WTC11 (cell line): ENCODE measurements at regions not wholly inside any gene's neighbourhood (a gene's known extent, or its start where the extent isn't known, plus 50 kb on each side); places are given as distances from the start of the nearest gene placed in this dataset.

Source experiments
- ATF1 ChIP-seq: sonication (generic); formaldehyde crosslinking; IDR thresholded peaks from 2 replicates; pipeline ENCODE4 v1.8.1; 2023; ENCODE audit warnings: mild to moderate bottlenecking, moderate library complexity, missing genetic modification reagents
- CREB1 ChIP-seq: sonication (generic); formaldehyde crosslinking; IDR thresholded peaks from 2 replicates; pipeline ENCODE4 v1.8.0; 2023; ENCODE audit warnings: mild to moderate bottlenecking, missing genetic modification reagents
- CTCF ChIP-seq: fragments of 200-600 bp; IDR thresholded peaks from 2 replicates; pipeline ENCODE4 v1.8.0; 2022; ENCODE audit warnings: antibody characterized with exemption
- ESRRA ChIP-seq: sonication (generic); formaldehyde crosslinking; IDR thresholded peaks from 2 replicates; pipeline ENCODE4 v1.8.1; 2022; ENCODE audit warnings: mild to moderate bottlenecking, missing genetic modification reagents, borderline replicate concordance
- FOXJ3 ChIP-seq: sonication (generic); formaldehyde crosslinking; IDR thresholded peaks from 2 replicates; pipeline ENCODE4 v1.9.0; 2021; ENCODE audit warnings: missing genetic modification reagents, mild to moderate bottlenecking, borderline replicate concordance
- IRF2 ChIP-seq: sonication (generic); formaldehyde crosslinking; IDR thresholded peaks from 2 replicates; pipeline ENCODE4 v1.8.0; 2022; ENCODE audit warnings: low read depth, missing genetic modification reagents, borderline replicate concordance
- MAX ChIP-seq: sonication (generic); formaldehyde crosslinking; IDR thresholded peaks from 2 replicates; pipeline ENCODE4 v1.8.0; 2022; ENCODE audit warnings: mild to moderate bottlenecking, missing genetic modification reagents
- NFATC4 ChIP-seq: fragments of 250-450 bp; sonication (Bioruptor Pico); IDR thresholded peaks from 2 replicates; pipeline ENCODE4 v1.9.0; 2021; ENCODE audit warnings: mild to moderate bottlenecking
- PRRX2 ChIP-seq: fragments of 250-450 bp; sonication (Bioruptor Pico); IDR thresholded peaks from 2 replicates; pipeline ENCODE4 v1.8.0; 2021; ENCODE audit warnings: mild to moderate bottlenecking
- SP1 ChIP-seq: sonication (generic); formaldehyde crosslinking; conservative IDR thresholded peaks from 2 replicates; pipeline ENCODE4 v1.8.1; 2022; ENCODE audit warnings: missing genetic modification reagents
- ZBTB21 ChIP-seq: sonication (generic); formaldehyde crosslinking; IDR thresholded peaks from 2 replicates; pipeline ENCODE4 v1.8.1; 2023; ENCODE audit warnings: mild to moderate bottlenecking, missing genetic modification reagents, borderline replicate concordance
- ZBTB43 ChIP-seq: sonication (generic); formaldehyde crosslinking; IDR thresholded peaks from 2 replicates; pipeline ENCODE4 v1.8.1; 2023; ENCODE audit warnings: mild to moderate bottlenecking, missing genetic modification reagents
- TF ChIP-seq, protein P1 (sequence below): sonication (generic); formaldehyde crosslinking; IDR thresholded peaks from 2 replicates; pipeline ENCODE4 v1.8.0; 2023; ENCODE audit warnings: missing genetic modification reagents
- TF ChIP-seq, protein P2 (sequence below): sonication (generic); formaldehyde crosslinking; IDR thresholded peaks from 2 replicates; pipeline ENCODE4 v1.8.1; 2023; ENCODE audit warnings: mild to moderate bottlenecking, missing genetic modification reagents

GRCh38 chr7:6886198-6886597, 60.1 kb upstream of the CCZ1B start:
- TF ChIP-seq CTCF (no peak), ESRRA (CRISPR knock-in tag) (no peak), ATF1 (CRISPR knock-in tag) (no peak), FOXJ3 (CRISPR knock-in tag) (no peak), PRRX2 (CRISPR knock-in tag) (no peak), MAX (CRISPR knock-in tag) (no peak), SP1 (no peak), CREB1 (CRISPR knock-in tag) (no peak), ZBTB43 (CRISPR knock-in tag) (no peak), NFATC4 (CRISPR knock-in tag) (no peak), ZBTB21 (CRISPR knock-in tag) (no peak), IRF2 (CRISPR knock-in tag) (no peak)
- TF ChIP-seq, protein P1, sequence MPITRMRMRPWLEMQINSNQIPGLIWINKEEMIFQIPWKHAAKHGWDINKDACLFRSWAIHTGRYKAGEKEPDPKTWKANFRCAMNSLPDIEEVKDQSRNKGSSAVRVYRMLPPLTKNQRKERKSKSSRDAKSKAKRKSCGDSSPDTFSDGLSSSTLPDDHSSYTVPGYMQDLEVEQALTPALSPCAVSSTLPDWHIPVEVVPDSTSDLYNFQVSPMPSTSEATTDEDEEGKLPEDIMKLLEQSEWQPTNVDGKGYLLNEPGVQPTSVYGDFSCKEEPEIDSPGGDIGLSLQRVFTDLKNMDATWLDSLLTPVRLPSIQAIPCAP (CRISPR knock-in tag) = no peak
- TF ChIP-seq, protein P2, sequence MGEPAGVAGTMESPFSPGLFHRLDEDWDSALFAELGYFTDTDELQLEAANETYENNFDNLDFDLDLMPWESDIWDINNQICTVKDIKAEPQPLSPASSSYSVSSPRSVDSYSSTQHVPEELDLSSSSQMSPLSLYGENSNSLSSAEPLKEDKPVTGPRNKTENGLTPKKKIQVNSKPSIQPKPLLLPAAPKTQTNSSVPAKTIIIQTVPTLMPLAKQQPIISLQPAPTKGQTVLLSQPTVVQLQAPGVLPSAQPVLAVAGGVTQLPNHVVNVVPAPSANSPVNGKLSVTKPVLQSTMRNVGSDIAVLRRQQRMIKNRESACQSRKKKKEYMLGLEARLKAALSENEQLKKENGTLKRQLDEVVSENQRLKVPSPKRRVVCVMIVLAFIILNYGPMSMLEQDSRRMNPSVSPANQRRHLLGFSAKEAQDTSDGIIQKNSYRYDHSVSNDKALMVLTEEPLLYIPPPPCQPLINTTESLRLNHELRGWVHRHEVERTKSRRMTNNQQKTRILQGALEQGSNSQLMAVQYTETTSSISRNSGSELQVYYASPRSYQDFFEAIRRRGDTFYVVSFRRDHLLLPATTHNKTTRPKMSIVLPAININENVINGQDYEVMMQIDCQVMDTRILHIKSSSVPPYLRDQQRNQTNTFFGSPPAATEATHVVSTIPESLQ (CRISPR knock-in tag) = no peak
